ENCODE measurements at regions not wholly inside any gene's neighbourhood (a gene's known extent, or its start where the extent isn't known, plus 50 kb on each side); places are given as distances from the start of the nearest gene placed in this dataset.

DNA sequence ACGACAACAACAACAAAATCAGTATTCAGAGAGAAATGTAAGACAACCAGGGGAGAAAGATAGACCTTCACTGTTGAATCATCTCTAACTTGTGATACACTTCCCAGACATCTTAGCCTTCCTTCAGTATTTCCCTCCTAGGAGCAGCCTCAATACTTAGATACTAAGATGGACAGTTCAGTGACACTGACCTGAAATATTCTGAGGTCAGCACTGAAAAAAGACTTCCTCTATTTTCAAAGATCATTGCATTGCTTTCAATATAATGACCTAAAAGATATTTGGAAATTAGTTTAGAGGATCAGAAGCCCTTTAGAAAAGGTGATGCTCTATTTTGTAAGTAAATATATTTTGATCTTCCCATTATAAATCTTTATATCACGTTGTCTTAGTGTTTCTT lies 101.0 kb downstream of the MRPL39 start:
- Histone ChIP-seq H3K27me3 (no peaks in the 10 kb centered on the region), H3K36me3 (no peaks in the 10 kb centered on the region), H3K9me3 (no peaks in the 10 kb centered on the region), H3K4me3 (no peak overlapping the region), H3K27ac (no peak overlapping the region), H3K4me1 (no peaks in the 10 kb centered on the region)
- TF ChIP-seq, protein P1, sequence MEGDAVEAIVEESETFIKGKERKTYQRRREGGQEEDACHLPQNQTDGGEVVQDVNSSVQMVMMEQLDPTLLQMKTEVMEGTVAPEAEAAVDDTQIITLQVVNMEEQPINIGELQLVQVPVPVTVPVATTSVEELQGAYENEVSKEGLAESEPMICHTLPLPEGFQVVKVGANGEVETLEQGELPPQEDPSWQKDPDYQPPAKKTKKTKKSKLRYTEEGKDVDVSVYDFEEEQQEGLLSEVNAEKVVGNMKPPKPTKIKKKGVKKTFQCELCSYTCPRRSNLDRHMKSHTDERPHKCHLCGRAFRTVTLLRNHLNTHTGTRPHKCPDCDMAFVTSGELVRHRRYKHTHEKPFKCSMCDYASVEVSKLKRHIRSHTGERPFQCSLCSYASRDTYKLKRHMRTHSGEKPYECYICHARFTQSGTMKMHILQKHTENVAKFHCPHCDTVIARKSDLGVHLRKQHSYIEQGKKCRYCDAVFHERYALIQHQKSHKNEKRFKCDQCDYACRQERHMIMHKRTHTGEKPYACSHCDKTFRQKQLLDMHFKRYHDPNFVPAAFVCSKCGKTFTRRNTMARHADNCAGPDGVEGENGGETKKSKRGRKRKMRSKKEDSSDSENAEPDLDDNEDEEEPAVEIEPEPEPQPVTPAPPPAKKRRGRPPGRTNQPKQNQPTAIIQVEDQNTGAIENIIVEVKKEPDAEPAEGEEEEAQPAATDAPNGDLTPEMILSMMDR (IDR thresholded peaks at IDR 0.05) = no peak
- FAIRE-seq (no peak), ATAC-seq (no peak), DNase-seq (no peak)
- intact Hi-C loops (cut with DNase I) = no loop called here
- WGBS, 2 donors = 67 to 72% methylated on average over 2 of the region's 2 CpGs

DNA sequence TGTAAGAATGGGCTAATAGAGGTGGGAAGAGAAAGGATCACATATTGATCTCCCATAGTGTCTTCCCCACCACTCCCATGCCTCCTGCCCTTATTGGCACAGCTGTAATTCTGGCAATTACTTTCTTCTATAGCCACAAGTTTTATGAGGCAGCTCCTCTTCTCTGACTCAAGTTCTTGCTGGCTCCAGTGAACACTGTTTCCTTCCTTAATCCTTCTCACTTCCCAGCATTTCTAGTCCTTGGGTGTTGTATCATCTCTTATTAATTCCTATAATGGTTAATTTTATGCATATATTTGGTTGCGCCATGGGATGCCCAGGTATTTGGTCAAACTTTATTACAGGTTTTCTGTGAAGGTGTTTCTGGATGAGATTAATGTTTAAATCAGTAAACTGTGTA lies 103.3 kb downstream of the MRPL39 start:
- WGBS, 2 donors = 79 to 84% methylated on average over 1 of the region's 1 CpG
- intact Hi-C loops (cut with DNase I) = no loop called here
- Histone ChIP-seq H3K4me1 (no peaks in the 10 kb centered on the region), H3K27me3 (no peaks in the 10 kb centered on the region), H3K36me3 (no peaks in the 10 kb centered on the region), H3K9me3 (no peaks in the 10 kb centered on the region), H3K4me3 (no peak overlapping the region), H3K27ac (no peak overlapping the region)
- ATAC-seq = no peak
- no peak for DNase-seq
- FAIRE-seq = no peak
- TF ChIP-seq, protein P1 (IDR thresholded peaks at IDR 0.05) = no peak

DNA sequence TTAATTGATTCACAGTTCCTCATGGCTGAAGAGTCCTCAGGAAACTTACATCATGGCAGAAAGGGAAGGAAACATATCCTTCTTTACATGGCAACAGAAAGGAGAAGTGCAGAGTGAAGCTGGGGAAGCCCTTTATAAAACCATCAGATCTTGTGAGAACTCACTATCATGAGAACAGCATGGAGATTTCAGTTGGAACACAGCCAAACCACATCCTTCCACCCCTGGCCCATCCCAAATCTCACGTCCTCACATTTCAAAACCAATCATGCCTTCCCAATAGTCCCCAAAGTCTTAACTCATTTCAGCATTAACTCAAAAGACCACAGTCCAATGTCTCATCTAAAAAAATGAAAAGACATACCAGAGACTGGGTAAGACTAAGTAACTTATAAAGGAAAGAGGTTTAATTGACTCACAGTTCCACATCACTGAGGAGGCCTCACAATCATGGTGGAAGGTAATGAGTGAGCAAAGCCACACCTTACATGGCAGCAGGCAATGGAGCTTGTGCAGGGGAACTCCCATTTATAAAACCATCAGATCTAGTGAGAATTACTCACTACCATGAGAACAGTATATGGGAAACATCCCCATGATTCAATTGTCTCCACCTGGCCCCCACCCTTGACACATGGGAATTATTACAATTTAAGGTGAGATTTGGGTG lies 105.2 kb downstream of the MRPL39 start:
- no peaks in the 10 kb centered on the region for H3K9me3 ChIP-seq
- no peaks in the 10 kb centered on the region for H3K4me1 ChIP-seq
- no peak overlapping the region for H3K4me3 ChIP-seq
- no peaks in the 10 kb centered on the region for H3K36me3 ChIP-seq
- intact Hi-C loops (cut with DNase I) = no loop called here
- TF ChIP-seq, protein P1 (IDR thresholded peaks at IDR 0.05) = no peak
- WGBS, 2 donors = 19 to 21% methylated on average over 1 of the region's 1 CpG
- DNase-seq = no peak
- no peak overlapping the region for H3K27ac ChIP-seq
- no peak for FAIRE-seq
- peak in 2 of 4 donors; percentile 41 to 54 for ATAC-seq
- no peaks in the 10 kb centered on the region for H3K27me3 ChIP-seq

DNA sequence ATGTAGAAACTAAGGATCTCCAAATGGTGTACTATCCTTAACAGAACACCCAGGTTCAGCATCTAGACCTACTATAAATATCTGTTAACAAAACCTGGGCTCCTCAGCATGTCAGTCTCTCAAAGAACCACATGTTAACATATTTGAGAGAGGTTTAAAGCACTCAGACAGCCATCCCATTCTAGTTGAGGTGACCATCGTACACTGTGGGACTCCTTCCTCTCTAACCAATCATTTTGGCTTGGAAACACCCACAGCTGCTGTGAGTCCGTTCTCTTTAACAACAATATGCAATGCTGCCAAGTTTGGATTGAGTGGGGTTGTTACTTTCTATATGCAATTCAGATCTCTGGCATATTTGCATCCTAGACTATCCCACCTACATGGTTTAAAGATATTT lies 105.8 kb downstream of the MRPL39 start:
- Histone ChIP-seq H3K27ac (no peak overlapping the region), H3K4me3 (no peak overlapping the region), H3K36me3 (no peaks in the 10 kb centered on the region), H3K27me3 (no peaks in the 10 kb centered on the region), H3K4me1 (no peaks in the 10 kb centered on the region), H3K9me3 (no peaks in the 10 kb centered on the region)
- ATAC-seq = no peak
- TF ChIP-seq, protein P1 (IDR thresholded peaks at IDR 0.05) = no peak
- intact Hi-C loops (cut with DNase I) = no loop called here
- 47 to 65% methylated on average over 2 of the region's 2 CpGs for WGBS, 2 donors
- DNase-seq = no peak
- no peak for FAIRE-seq

DNA sequence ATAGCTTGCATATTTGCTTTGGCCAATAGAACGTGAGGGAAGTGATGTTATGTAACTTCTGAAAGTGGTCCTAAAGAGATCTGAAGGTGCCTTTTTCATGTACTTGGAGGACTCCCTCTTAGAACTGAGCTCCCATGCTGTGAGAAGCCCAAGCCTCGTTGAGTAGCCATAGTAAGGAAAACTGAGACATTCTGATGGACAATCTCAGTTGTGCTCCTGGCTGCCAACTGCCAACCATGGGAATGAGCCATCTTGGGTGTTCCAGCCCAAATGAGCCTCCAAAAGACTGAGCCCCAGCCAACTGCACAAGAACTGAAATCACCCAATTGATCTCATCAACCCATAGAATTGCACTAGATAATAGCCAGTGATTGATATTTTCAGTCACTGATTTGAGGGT lies 106.7 kb downstream of the MRPL39 start:
- Histone ChIP-seq H3K27ac (no peak overlapping the region), H3K36me3 (no peaks in the 10 kb centered on the region), H3K4me1 (no peaks in the 10 kb centered on the region), H3K27me3 (no peaks in the 10 kb centered on the region), H3K9me3 (no peaks in the 10 kb centered on the region), H3K4me3 (no peak overlapping the region)
- TF ChIP-seq, protein P1 (IDR thresholded peaks at IDR 0.05) = no peak
- FAIRE-seq (no peak), ATAC-seq (no peak), DNase-seq (no peak)
- WGBS, 2 donors = 29 to 34% methylated on average over 2 of the region's 2 CpGs
- intact Hi-C loops (cut with DNase I) = no loop called here

Data from pancreas (tissue), 10 donors.